ENCODE measurements at regions not wholly inside any gene's neighbourhood (a gene's known extent, or its start where the extent isn't known, plus 50 kb on each side); places are given as distances from the start of the nearest gene placed in this dataset.

- TF ChIP-seq, protein P1, sequence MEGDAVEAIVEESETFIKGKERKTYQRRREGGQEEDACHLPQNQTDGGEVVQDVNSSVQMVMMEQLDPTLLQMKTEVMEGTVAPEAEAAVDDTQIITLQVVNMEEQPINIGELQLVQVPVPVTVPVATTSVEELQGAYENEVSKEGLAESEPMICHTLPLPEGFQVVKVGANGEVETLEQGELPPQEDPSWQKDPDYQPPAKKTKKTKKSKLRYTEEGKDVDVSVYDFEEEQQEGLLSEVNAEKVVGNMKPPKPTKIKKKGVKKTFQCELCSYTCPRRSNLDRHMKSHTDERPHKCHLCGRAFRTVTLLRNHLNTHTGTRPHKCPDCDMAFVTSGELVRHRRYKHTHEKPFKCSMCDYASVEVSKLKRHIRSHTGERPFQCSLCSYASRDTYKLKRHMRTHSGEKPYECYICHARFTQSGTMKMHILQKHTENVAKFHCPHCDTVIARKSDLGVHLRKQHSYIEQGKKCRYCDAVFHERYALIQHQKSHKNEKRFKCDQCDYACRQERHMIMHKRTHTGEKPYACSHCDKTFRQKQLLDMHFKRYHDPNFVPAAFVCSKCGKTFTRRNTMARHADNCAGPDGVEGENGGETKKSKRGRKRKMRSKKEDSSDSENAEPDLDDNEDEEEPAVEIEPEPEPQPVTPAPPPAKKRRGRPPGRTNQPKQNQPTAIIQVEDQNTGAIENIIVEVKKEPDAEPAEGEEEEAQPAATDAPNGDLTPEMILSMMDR (IDR thresholded peaks at IDR 0.05; ENCODE audit: low read depth, low read length, missing control alignments), result no peak
- no peak for DNase-seq (ENCODE audit: low read depth)
- no peak overlapping the region for H3K4me3 ChIP-seq (ENCODE audit: low read depth, low read length)
Measured at GRCh38 chr22:48179571-48180546, 1417.4 kb downstream of the TBC1D22A start.

DNA sequence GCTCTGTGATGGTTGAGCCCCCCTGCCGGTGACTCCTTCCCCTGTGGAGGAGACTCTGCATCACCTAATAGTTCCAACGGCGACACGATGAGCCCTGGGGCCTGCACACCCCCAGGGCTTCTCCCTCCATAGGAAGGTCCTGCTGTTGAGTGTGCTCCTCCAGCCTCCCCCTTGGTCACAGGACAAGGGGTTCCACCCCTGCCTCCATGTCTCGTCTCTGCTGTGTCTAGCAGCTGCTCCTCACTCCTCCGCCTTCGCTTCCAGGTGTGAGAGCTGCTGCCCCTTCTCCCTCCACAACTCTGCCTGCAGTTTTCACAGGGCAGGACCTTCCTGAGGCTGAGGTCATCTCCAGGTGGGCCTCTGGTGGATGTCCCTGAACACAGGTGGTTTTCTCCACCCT, 1416.1 kb downstream of the TBC1D22A start:
- TF ChIP-seq, protein P1 (IDR thresholded peaks at IDR 0.05; ENCODE audit: low read depth, low read length, missing control alignments), result no peak
- no peak for DNase-seq (ENCODE audit: low read depth)
- H3K4me3 ChIP-seq (ENCODE audit: low read depth, low read length), result no peak overlapping the region

GRCh38 chr22:48177631-48178030, 1415.2 kb downstream of the TBC1D22A start:
- no peak overlapping the region for H3K4me3 ChIP-seq (ENCODE audit: low read depth, low read length)
- TF ChIP-seq, protein P1 (IDR thresholded peaks at IDR 0.05; ENCODE audit: low read depth, low read length, missing control alignments), result no peak
- no peak for DNase-seq (ENCODE audit: low read depth)

- no peak overlapping the region for H3K4me3 ChIP-seq (ENCODE audit: low read depth, low read length)
- TF ChIP-seq, protein P1 (IDR thresholded peaks at IDR 0.05; ENCODE audit: low read depth, low read length, missing control alignments), result no peak
- DNase-seq (ENCODE audit: low read depth), result no peak
Measured at GRCh38 chr22:48175721-48176120, 1413.3 kb downstream of the TBC1D22A start.

DNA sequence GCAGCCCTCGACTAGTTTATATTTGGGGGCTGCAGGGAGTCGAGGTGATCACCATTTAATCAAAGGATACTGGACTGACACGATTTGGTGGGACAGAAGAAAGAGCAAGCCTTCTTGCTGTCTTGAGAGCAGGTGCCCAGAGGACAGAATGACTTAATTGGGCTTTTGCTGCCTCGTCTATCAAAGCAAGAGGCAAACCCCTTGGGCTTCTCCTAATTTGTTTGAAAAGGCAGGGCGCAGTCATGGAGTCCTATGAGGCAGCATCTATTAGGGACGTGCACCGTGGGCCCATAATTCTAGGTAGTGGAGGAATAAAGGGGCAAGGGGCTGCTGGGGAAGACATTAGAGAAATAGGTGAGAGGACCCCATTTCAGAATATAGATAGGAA, 1411.3 kb downstream of the TBC1D22A start:
- no peak overlapping the region for H3K4me3 ChIP-seq (ENCODE audit: low read depth, low read length)
- no peak for DNase-seq (ENCODE audit: low read depth)
- TF ChIP-seq, protein P1 (IDR thresholded peaks at IDR 0.05; ENCODE audit: low read depth, low read length, missing control alignments), result no peak

DNA sequence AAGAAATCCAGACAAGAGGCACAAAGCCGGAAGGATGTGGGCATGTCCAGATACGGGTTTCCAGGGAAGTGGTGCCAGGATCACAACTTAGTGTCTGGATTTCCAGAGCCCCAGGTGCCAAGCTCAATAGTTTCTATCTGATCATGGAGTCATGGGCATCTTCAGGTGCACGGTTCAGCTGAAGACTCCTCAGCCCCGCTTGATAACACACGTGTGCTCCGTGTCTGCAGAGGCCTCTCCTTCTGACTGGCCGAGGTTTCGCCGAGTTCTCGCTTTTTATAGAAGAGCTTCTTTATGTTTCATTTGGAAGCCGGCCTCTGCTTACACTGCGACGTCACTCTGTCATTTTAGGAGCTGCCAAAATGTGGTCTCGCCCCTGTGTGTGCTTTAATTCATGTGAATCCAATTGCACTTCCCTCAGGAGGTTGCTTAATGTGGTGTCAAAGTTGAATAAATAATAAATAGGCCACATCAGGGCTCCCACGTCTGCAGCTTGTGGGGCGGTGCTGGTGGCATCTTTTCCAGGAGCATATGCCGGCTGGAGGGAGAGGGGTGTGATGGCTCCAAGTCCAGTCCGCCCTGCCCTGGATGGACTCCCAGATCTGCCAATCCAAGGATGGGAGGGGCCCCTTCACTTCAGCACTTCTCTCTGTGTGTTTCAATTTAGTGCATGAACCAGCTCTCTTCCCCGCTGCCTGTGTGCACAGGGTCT, 1410.8 kb downstream of the TBC1D22A start:
- DNase-seq (ENCODE audit: low read depth), result no peak

More for the DNA sequence above, 1410.8 kb downstream of the TBC1D22A start:
- no peak overlapping the region for H3K4me3 ChIP-seq (ENCODE audit: low read depth, low read length)
- TF ChIP-seq, protein P1 (IDR thresholded peaks at IDR 0.05; ENCODE audit: low read depth, low read length, missing control alignments), result no peak
